Left lung (tissue), 4 donors: ENCODE measurements at regions not wholly inside any gene's neighbourhood (a gene's known extent, or its start where the extent isn't known, plus 50 kb on each side); places are given as distances from the start of the nearest gene placed in this dataset.
"Not testable (repeated sequence)": the region's sequence is repeated elsewhere in the genome, so short reads cannot be mapped to it uniquely, and the experiment has no call there.

Experiments
- ATAC-seq: fragments of 200-7000 bp; cut with Tn5 transposase; one replicate; pipeline ENCODE4 v1.9.1; 2020; ENCODE audit warnings: moderate library complexity
- DNase-seq, 4 donors: peaks; one replicate each; pipeline ENCODE4 v3.0.0-alpha.2; 2013 to 2020
- H3K27ac ChIP-seq, 2 donors: fragments of 200-600 bp; sonication (generic) in 1 of 2; one replicate each; pipeline versions ENCODE4 v1.5.0 to v1.8.0; 2020 to 2021
- H3K27me3 ChIP-seq, 2 donors: fragments of 200-600 bp; sonication (generic) in 1 of 2; one replicate each; pipeline versions ENCODE4 v1.5.0 to v1.8.0; 2020 to 2021
- H3K36me3 ChIP-seq, 2 donors: fragments of 200-600 bp; sonication (generic) in 1 of 2; one replicate each; pipeline versions ENCODE4 v1.5.0 to v1.8.0; 2020 to 2021
- H3K4me1 ChIP-seq, 2 donors: fragments of 200-600 bp; one replicate each; pipeline ENCODE4 v1.8.0; 2021
- H3K4me3 ChIP-seq, 2 donors: fragments of 200-600 bp; sonication (generic) in 1 of 2; one replicate each; pipeline versions ENCODE4 v1.5.0 to v1.8.0; 2020 to 2021; ENCODE audit warnings: mild to moderate bottlenecking in 1 of 2
- H3K9me3 ChIP-seq, 2 donors: fragments of 200-600 bp; sonication (generic) in 1 of 2; one replicate each; pipeline versions ENCODE4 v1.5.0 to v1.8.0; 2020 to 2021
- CTCF ChIP-seq, 2 donors: fragments of 200-600 bp; sonication (generic) in 1 of 2; IDR thresholded peaks; one replicate each; pipeline versions ENCODE4 v1.5.0 to v1.8.0; 2021; ENCODE audit warnings: antibody characterized with exemption in 2 of 2
- intact Hi-C, 2 donors: fragments of 100-400 bp; cut with DNase I; formaldehyde crosslinking; loops; one replicate each; pipeline versions ENCODE4 v1.11.2 to v1.14.2; 2022
- donor health status: DM: no; HTN: yes; CAD: no.
- donor health status: DM: no; HTN: no; CAD: no.

GRCh38 chr13:22871231-22871630, 309.5 kb upstream of the SGCG start:
- no peak for ATAC-seq
- no peak overlapping the region for H3K27ac ChIP-seq
- no peak overlapping the region for H3K4me3 ChIP-seq
- H3K9me3 ChIP-seq, result peaks cover 0 to 8% of the 10 kb centered on the region in 2 donors
- H3K36me3 ChIP-seq, result no peaks in the 10 kb centered on the region
- no peak for DNase-seq
- H3K4me1 ChIP-seq, result no peaks in the 10 kb centered on the region
- H3K27me3 ChIP-seq, result no peaks in the 10 kb centered on the region
- intact Hi-C loops, result no loop called here
- TF ChIP-seq CTCF (IDR thresholded peaks at IDR 0.05), result no peak

- H3K27ac ChIP-seq, result no peak overlapping the region
- H3K4me1 ChIP-seq, result no peaks in the 10 kb centered on the region
- H3K9me3 ChIP-seq, result peaks cover 0 to 8% of the 10 kb centered on the region in 2 donors
- ATAC-seq (no peak), DNase-seq (no peak)
- H3K27me3 ChIP-seq, result no peaks in the 10 kb centered on the region
- TF ChIP-seq CTCF (IDR thresholded peaks at IDR 0.05), result no peak
- no peaks in the 10 kb centered on the region for H3K36me3 ChIP-seq
- intact Hi-C loops, result no loop called here
- H3K4me3 ChIP-seq, result no peak overlapping the region
Observed at GRCh38 chr13:22874839-22875238, 305.9 kb upstream of the SGCG start.

- TF ChIP-seq CTCF (IDR thresholded peaks at IDR 0.05), result no peak
- intact Hi-C loops, result no loop called here
Observed at GRCh38 chr13:22877421-22877820, 303.4 kb upstream of the SGCG start.

GRCh38 chr13:22880741-22881720, 299.7 kb upstream of the SGCG start:
- DNase-seq (no peak), ATAC-seq (no peak)
- no peak for TF ChIP-seq CTCF (IDR thresholded peaks at IDR 0.05)
- intact Hi-C loops, result no loop called here
- no peaks in the 10 kb centered on the region for H3K27me3 ChIP-seq
- no peak overlapping the region for H3K4me3 ChIP-seq
- no peaks in the 10 kb centered on the region for H3K36me3 ChIP-seq
- H3K9me3 ChIP-seq, result no peaks in the 10 kb centered on the region
- no peaks in the 10 kb centered on the region for H3K4me1 ChIP-seq
- no peak overlapping the region for H3K27ac ChIP-seq

More at GRCh38 chr13:22877421-22877820, 303.4 kb upstream of the SGCG start:
- Histone ChIP-seq H3K4me3 (no peak overlapping the region), H3K4me1 (no peaks in the 10 kb centered on the region), H3K9me3 (peaks cover 0 to 8% of the 10 kb centered on the region in 2 donors), H3K36me3 (no peaks in the 10 kb centered on the region), H3K27ac (no peak overlapping the region), H3K27me3 (no peaks in the 10 kb centered on the region)
- DNase-seq (no peak), ATAC-seq (no peak)

- ATAC-seq, H3K4me3 ChIP-seq, H3K9me3 ChIP-seq, H3K27ac ChIP-seq, DNase-seq, H3K27me3 ChIP-seq, H3K4me1 ChIP-seq, H3K36me3 ChIP-seq, intact Hi-C loops: not testable (repeated sequence)
Observed at GRCh38 chr13:22881721-22882608, 298.8 kb upstream of the SGCG start.
